ENCODE measurements at regions not wholly inside any gene's neighbourhood (a gene's known extent, or its start where the extent isn't known, plus 50 kb on each side); places are given as distances from the start of the nearest gene placed in this dataset.
"Not testable (repeated sequence)": the region's sequence is repeated elsewhere in the genome, so short reads cannot be mapped to it uniquely, and the experiment has no call there.

- DNase-seq (ENCODE audit: extremely low spot score) = peak; percentile 6
- ChIA-PET CTCF (no interaction called here), POLR2A (no interaction called here)
- TF ChIP-seq HDGF (IDR thresholded peaks at IDR 0.05; ENCODE audit: borderline replicate concordance) (no peak), FOXA1 (IDR thresholded peaks at IDR 0.05) (no peak), ZNF384 (IDR thresholded peaks at IDR 0.05) (no peak), SUZ12 (IDR thresholded peaks at IDR 0.05) (no peak), ELF4 (IDR thresholded peaks at IDR 0.05) (no peak), SP1 (IDR thresholded peaks at IDR 0.05) (no peak), BHLHE40 (IDR thresholded peaks at IDR 0.05; ENCODE audit: borderline replicate concordance) (no peak), TARDBP (IDR thresholded peaks at IDR 0.05) (no peak), CTBP1 (IDR thresholded peaks at IDR 0.05; ENCODE audit: borderline replicate concordance) (no peak), L3MBTL2 (conservative IDR thresholded peaks at IDR 0.05) (no peak), PKNOX1 (IDR thresholded peaks at IDR 0.05) (no peak), NFRKB (IDR thresholded peaks at IDR 0.05) (no peak), LEF1 (IDR thresholded peaks at IDR 0.05; ENCODE audit: borderline replicate concordance) (no peak)
Measured at GRCh38 chr21:23131177-23131576, 2133.0 kb downstream of the NCAM2 start.

GRCh38 chr21:23138797-23139196, 2140.6 kb downstream of the NCAM2 start:
- no peak for DNase-seq (ENCODE audit: extremely low spot score)
- TF ChIP-seq FOXK2 (IDR thresholded peaks at IDR 0.05) (no peak), TARDBP (IDR thresholded peaks at IDR 0.05) (no peak), NFRKB (IDR thresholded peaks at IDR 0.05) (no peak), SP1 (IDR thresholded peaks at IDR 0.05) (no peak), PKNOX1 (IDR thresholded peaks at IDR 0.05) (no peak), ELF4 (IDR thresholded peaks at IDR 0.05) (no peak), FOXA1 (IDR thresholded peaks at IDR 0.05) (no peak), L3MBTL2 (conservative IDR thresholded peaks at IDR 0.05) (no peak), LEF1 (IDR thresholded peaks at IDR 0.05; ENCODE audit: borderline replicate concordance) (no peak), ZNF384 (IDR thresholded peaks at IDR 0.05) (no peak), ARNT (IDR thresholded peaks at IDR 0.05) (no peak), SUZ12 (IDR thresholded peaks at IDR 0.05) (no peak), CTBP1 (IDR thresholded peaks at IDR 0.05; ENCODE audit: borderline replicate concordance) (no peak), BHLHE40 (IDR thresholded peaks at IDR 0.05; ENCODE audit: borderline replicate concordance) (no peak)
- ChIA-PET CTCF (interaction anchor here (0.6 kb wide), 1 partner anchor 551 kb away, joined by 4 read pairs; no protein-coding TSS in a partner anchor), POLR2A (no interaction called here)

GRCh38 chr21:23152130-23152529, 2153.9 kb downstream of the NCAM2 start:
- DNase-seq (ENCODE audit: extremely low spot score) = no peak
- TF ChIP-seq CTBP1 (IDR thresholded peaks at IDR 0.05; ENCODE audit: borderline replicate concordance) (no peak), LEF1 (IDR thresholded peaks at IDR 0.05; ENCODE audit: borderline replicate concordance) (no peak), NFRKB (IDR thresholded peaks at IDR 0.05) (no peak), FOXM1 (IDR thresholded peaks at IDR 0.05; ENCODE audit: borderline replicate concordance) (no peak), FOXK2 (IDR thresholded peaks at IDR 0.05) (no peak), ARNT (IDR thresholded peaks at IDR 0.05) (no peak), BHLHE40 (IDR thresholded peaks at IDR 0.05; ENCODE audit: borderline replicate concordance) (no peak), ZNF384 (IDR thresholded peaks at IDR 0.05) (no peak), FOXA1 (IDR thresholded peaks at IDR 0.05) (no peak)
- POLR2A ChIA-PET = no interaction called here
- CTCF ChIA-PET = no interaction called here

GRCh38 chr21:23153842-23154241, 2155.6 kb downstream of the NCAM2 start:
- POLR2A ChIA-PET; CTCF ChIA-PET; DNase-seq (ENCODE audit: extremely low spot score): not testable (repeated sequence)

GRCh38 chr21:23155281-23155680, 2157.1 kb downstream of the NCAM2 start:
- DNase-seq (ENCODE audit: extremely low spot score) = no peak
- ChIA-PET POLR2A (no interaction called here), CTCF (no interaction called here)
- TF ChIP-seq LEF1 (IDR thresholded peaks at IDR 0.05; ENCODE audit: borderline replicate concordance) (no peak), HDGF (IDR thresholded peaks at IDR 0.05; ENCODE audit: borderline replicate concordance) (no peak), BHLHE40 (IDR thresholded peaks at IDR 0.05; ENCODE audit: borderline replicate concordance) (no peak), SUZ12 (IDR thresholded peaks at IDR 0.05) (no peak), FOXM1 (IDR thresholded peaks at IDR 0.05; ENCODE audit: borderline replicate concordance) (no peak)

GRCh38 chr21:23160914-23161313, 2162.7 kb downstream of the NCAM2 start:
- TF ChIP-seq LEF1 (IDR thresholded peaks at IDR 0.05; ENCODE audit: borderline replicate concordance) (no peak), FOXA1 (IDR thresholded peaks at IDR 0.05) (no peak), TARDBP (IDR thresholded peaks at IDR 0.05) (no peak)
- DNase-seq (ENCODE audit: extremely low spot score) = no peak
- ChIA-PET CTCF (no interaction called here), POLR2A (no interaction called here)

- POLR2A ChIA-PET = no interaction called here
- DNase-seq (ENCODE audit: extremely low spot score) = no peak
- TF ChIP-seq ELF4 (IDR thresholded peaks at IDR 0.05) (no peak), SUZ12 (IDR thresholded peaks at IDR 0.05) (no peak), FOXA1 (IDR thresholded peaks at IDR 0.05) (no peak), HDGF (IDR thresholded peaks at IDR 0.05; ENCODE audit: borderline replicate concordance) (no peak), ARNT (IDR thresholded peaks at IDR 0.05) (no peak), FOXM1 (IDR thresholded peaks at IDR 0.05; ENCODE audit: borderline replicate concordance) (no peak), NFRKB (IDR thresholded peaks at IDR 0.05) (no peak), ZNF384 (IDR thresholded peaks at IDR 0.05) (no peak), FOXK2 (IDR thresholded peaks at IDR 0.05) (no peak), CTBP1 (IDR thresholded peaks at IDR 0.05; ENCODE audit: borderline replicate concordance) (no peak), BHLHE40 (IDR thresholded peaks at IDR 0.05; ENCODE audit: borderline replicate concordance) (no peak), TARDBP (IDR thresholded peaks at IDR 0.05) (no peak), L3MBTL2 (conservative IDR thresholded peaks at IDR 0.05) (no peak), LEF1 (IDR thresholded peaks at IDR 0.05; ENCODE audit: borderline replicate concordance) (no peak)
- CTCF ChIA-PET = no interaction called here
Measured at GRCh38 chr21:23162198-23162946, 2164.2 kb downstream of the NCAM2 start.
